ENCODE measurements at regions not wholly inside any gene's neighbourhood (a gene's known extent, or its start where the extent isn't known, plus 50 kb on each side); places are given as distances from the start of the nearest gene placed in this dataset.

DNA sequence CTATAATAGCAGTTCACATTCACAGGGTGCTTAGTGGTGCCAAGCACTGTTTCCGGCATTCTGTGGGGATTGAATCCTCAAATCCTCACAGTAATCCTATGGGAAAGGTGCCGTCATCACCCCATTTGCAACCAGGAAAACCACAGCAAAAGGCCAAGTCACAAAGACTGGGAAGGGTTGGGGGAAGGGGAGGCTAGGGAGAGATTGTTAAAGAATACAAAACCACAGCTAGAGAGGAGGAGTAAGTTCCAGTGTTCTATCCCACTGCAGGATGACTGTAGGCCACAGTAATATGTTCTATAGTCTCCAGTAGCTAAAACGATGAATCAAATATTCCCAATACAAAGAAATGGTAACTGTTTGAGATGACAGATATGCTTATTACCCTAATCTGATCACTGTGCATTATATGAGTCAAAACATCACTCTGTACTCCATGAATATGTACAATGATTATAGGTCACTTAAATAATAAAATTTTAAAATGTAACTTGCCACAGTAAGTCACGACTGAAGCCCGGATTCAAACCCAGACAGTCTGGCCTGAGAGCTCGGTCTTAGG lies 256.8 kb downstream of the TOMM20 start:
- TF ChIP-seq, protein P1, sequence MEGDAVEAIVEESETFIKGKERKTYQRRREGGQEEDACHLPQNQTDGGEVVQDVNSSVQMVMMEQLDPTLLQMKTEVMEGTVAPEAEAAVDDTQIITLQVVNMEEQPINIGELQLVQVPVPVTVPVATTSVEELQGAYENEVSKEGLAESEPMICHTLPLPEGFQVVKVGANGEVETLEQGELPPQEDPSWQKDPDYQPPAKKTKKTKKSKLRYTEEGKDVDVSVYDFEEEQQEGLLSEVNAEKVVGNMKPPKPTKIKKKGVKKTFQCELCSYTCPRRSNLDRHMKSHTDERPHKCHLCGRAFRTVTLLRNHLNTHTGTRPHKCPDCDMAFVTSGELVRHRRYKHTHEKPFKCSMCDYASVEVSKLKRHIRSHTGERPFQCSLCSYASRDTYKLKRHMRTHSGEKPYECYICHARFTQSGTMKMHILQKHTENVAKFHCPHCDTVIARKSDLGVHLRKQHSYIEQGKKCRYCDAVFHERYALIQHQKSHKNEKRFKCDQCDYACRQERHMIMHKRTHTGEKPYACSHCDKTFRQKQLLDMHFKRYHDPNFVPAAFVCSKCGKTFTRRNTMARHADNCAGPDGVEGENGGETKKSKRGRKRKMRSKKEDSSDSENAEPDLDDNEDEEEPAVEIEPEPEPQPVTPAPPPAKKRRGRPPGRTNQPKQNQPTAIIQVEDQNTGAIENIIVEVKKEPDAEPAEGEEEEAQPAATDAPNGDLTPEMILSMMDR (IDR thresholded peaks at IDR 0.05; ENCODE audit: insufficient read depth, low read depth, low read length): no peak
- TF ChIP-seq EZH2 (IDR thresholded peaks at IDR 0.05; ENCODE audit: insufficient read depth, low read length): no peak

All from astrocyte (in vitro differentiated cells and primary cell).